ENCODE measurements at regions not wholly inside any gene's neighbourhood (a gene's known extent, or its start where the extent isn't known, plus 50 kb on each side); places are given as distances from the start of the nearest gene placed in this dataset.
"Not testable (repeated sequence)": the region's sequence is repeated elsewhere in the genome, so short reads cannot be mapped to it uniquely, and the experiment has no call there.

- DNase-seq (ENCODE audit: low read depth), result no peak
Observed at GRCh38 chr16:75780669-75781068, 54.4 kb upstream of the CPHXL start.

GRCh38 chr16:75781683-75782343, 55.5 kb upstream of the CPHXL start:
- no peak for DNase-seq (ENCODE audit: low read depth)

- no peak for DNase-seq (ENCODE audit: low read depth)
Observed at GRCh38 chr16:75787440-75787839, 61.1 kb upstream of the CPHXL start.

- DNase-seq (ENCODE audit: low read depth), result peak; percentile 30
Observed at GRCh38 chr16:75789237-75789636, 62.9 kb upstream of the CPHXL start.

- DNase-seq (ENCODE audit: low read depth), result no peak
Observed at GRCh38 chr16:75792771-75793492, 66.6 kb upstream of the CPHXL start.

- DNase-seq (ENCODE audit: low read depth), result no peak
Observed at GRCh38 chr16:75793641-75794040, 67.4 kb upstream of the CPHXL start.

- DNase-seq (ENCODE audit: low read depth), result no peak
Observed at GRCh38 chr16:75794426-75794825, 68.1 kb upstream of the CPHXL start.

GRCh38 chr16:75798714-75799113, 72.4 kb upstream of the CPHXL start:
- no peak for DNase-seq (ENCODE audit: low read depth)

GRCh38 chr16:75801307-75801706, 75.0 kb upstream of the CPHXL start:
- DNase-seq (ENCODE audit: low read depth), result no peak

- DNase-seq (ENCODE audit: low read depth), result no peak
Observed at GRCh38 chr16:75803753-75804152, 77.5 kb upstream of the CPHXL start.

- no peak for DNase-seq (ENCODE audit: low read depth)
Observed at GRCh38 chr16:75804368-75804767, 78.1 kb upstream of the CPHXL start.

- no peak for DNase-seq (ENCODE audit: low read depth)
Observed at GRCh38 chr16:75805946-75806345, 79.7 kb upstream of the CPHXL start.

GRCh38 chr16:75806487-75806886, 80.2 kb upstream of the CPHXL start:
- no peak for DNase-seq (ENCODE audit: low read depth)

- DNase-seq (ENCODE audit: low read depth), result no peak
Observed at GRCh38 chr16:75810342-75810741, 84.1 kb upstream of the CPHXL start.

GRCh38 chr16:75811020-75811634, 84.8 kb upstream of the CPHXL start:
- DNase-seq (ENCODE audit: low read depth), result no peak

GRCh38 chr16:75818491-75818890, 92.2 kb upstream of the CPHXL start:
- DNase-seq (ENCODE audit: low read depth), result peak; percentile 37

GRCh38 chr16:75820672-75821071, 94.4 kb upstream of the CPHXL start:
- DNase-seq (ENCODE audit: low read depth), result no peak

GRCh38 chr16:75821117-75821516, 94.8 kb upstream of the CPHXL start:
- DNase-seq (ENCODE audit: low read depth), result no peak

- DNase-seq (ENCODE audit: low read depth), result not testable (repeated sequence)
Observed at GRCh38 chr16:75825750-75826149, 99.5 kb upstream of the CPHXL start.

GRCh38 chr16:75827372-75828038, 101.2 kb upstream of the CPHXL start:
- DNase-seq (ENCODE audit: low read depth), result not testable (repeated sequence)

- DNase-seq (ENCODE audit: low read depth), result not testable (repeated sequence)
Observed at GRCh38 chr16:75833385-75833784, 107.1 kb upstream of the CPHXL start.

GRCh38 chr16:75836347-75837010, 110.2 kb upstream of the CPHXL start:
- DNase-seq (ENCODE audit: low read depth), result no peak

Measured in stromal cell of bone marrow (primary cell).